Left ventricle myocardium superior (tissue), 1 donor: ENCODE measurements at regions not wholly inside any gene's neighbourhood (a gene's known extent, or its start where the extent isn't known, plus 50 kb on each side); places are given as distances from the start of the nearest gene placed in this dataset.
"Not testable (repeated sequence)": the region's sequence is repeated elsewhere in the genome, so short reads cannot be mapped to it uniquely, and the experiment has no call there.

Experiments
- ATAC-seq: fragments of 200-7000 bp; cut with Tn5 transposase; one replicate; pipeline ENCODE4 v1.9.1; 2020; ENCODE audit warnings: mild to moderate bottlenecking, moderate library complexity
- DNase-seq: peaks from one replicate; pipeline ENCODE4 v3.0.0-alpha.2; 2020
- intact Hi-C: fragments of 100-400 bp; cut with micrococcal nuclease; formaldehyde crosslinking; loops from one replicate; pipeline ENCODE4 v1.11.0; 2022
- donor health status: DM: no; HTN: yes; CAD: no; lungs with severe emphysema.

DNA sequence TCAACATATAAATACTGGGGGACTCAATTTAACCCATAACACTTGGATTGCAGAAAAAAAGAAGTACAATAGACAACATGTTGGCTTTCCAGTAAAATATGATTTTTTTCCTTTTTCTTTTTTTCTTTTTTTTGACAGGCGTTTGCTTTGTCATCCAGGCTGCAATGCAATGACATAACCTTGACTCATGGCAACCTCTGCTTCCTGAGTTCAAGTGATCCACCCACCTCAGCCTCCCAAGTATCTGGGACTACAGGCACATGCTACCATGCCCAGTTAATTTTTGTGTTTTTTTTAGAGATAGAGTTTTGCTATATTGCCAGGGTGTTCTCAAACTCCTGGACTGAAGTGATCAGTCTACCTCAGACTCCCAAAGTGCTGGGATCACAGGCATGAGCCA lies 1512.0 kb upstream of the PRMT6 start:
- DNase-seq (no peak), ATAC-seq (no peak)
- intact Hi-C loops = no loop called here

GRCh38 chr1:105556266-105556665 lies 1500.2 kb upstream of the PRMT6 start:
- ATAC-seq = no peak
- intact Hi-C loops = no loop called here
- no peak for DNase-seq

DNA sequence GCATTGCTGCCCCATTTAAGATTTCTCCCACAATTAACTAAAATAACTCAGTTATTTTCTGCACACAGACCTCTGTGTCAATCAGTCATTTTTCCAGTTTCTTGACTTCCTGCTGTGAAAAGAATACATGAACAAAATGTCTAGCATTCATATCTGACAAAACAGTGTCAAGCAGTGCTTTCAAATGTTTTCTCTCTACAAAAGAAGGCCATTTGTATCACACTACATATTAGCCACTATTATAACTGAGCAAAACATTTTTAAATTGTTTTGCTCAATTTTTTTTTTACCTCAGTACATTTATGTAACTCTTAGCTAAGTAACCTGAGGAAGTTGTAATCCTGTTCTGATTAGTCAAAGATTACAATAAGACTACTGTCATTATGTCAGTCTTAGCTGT lies 1498.5 kb upstream of the PRMT6 start:
- DNase-seq (no peak), ATAC-seq (no peak)
- intact Hi-C loops = no loop called here

DNA sequence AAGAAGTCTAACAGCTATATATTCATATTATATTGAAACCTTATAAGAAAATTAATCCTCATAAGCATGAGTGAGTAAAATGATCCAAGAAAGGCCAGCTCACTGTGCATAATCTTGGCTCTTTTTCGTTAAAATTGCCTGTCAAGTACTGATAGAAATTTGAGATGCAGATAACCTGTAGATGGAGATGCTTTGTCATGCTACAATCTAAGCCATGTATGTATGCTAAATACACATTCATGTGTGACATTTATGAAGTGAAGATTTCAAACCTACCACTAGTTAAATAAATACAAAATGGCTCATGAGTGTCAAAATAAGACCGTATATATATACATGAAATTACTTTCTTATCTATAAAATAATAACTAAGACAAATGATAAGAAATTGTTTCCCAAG lies 1491.5 kb upstream of the PRMT6 start:
- ATAC-seq (no peak), DNase-seq (no peak)
- intact Hi-C loops = no loop called here

DNA sequence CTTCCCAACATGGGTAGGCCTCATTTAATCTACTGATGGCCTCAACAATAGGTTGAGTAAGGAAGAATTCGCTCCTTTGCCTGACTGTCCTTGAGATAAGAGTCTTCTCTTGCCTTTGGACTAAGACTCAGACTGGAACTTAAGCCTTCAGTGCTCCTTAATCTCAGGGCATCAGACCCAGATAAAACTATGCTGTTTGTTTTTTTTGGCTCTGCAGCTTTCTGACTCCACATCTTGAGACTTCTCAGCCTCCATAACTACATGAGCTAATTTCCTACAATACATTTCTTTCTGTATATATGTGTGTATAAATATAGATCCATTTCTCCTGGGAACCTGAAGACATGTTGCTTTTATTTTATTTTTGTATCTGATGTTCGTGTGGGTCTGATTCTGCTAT lies 1470.7 kb upstream of the PRMT6 start:
- ATAC-seq = no peak
- no peak for DNase-seq
- intact Hi-C loops = no loop called here

DNA sequence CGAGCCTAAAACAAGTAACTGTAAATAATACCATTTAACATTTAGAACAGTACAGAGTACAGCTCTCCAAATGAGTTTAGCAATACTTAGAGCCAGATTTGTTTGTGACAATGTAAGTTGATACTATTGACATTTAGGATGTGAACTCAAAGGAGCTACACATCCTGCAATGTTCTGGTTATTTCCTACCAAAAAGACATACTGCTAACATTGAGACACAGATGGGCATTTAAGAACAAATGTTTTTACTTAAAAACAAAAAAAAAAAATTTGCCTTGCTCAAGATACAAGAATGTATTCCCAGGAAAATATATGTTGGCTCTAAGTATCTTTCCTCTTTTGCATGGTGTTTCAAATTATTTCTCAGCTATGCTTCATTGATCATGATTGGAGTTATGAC lies 1464.8 kb upstream of the PRMT6 start:
- ATAC-seq (no peak), DNase-seq (no peak)
- intact Hi-C loops = no loop called here

DNA sequence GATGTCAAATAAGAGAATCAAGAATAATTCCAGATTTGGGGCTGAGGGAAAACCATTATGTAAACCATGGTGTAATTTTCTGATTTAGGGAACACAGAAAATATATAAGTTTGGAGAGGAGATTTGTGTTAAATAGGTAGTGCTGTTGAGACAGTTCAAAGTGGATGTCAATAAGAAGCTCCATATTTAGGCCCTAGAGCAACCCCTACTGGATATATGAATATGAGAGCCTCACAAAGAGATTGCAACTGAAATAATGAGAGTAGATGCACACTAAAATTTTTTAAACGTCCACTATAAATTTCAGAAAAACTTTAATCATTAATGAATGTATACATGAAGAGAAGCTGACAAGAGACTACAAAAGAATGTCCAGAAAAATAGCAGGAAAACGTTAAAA lies 1447.8 kb upstream of the PRMT6 start:
- intact Hi-C loops = no loop called here
- ATAC-seq (no peak), DNase-seq (no peak)

GRCh38 chr1:105626276-105626987 lies 1430.0 kb upstream of the PRMT6 start:
- ATAC-seq = no peak
- no peak for DNase-seq
- intact Hi-C loops = no loop called here

- ATAC-seq, intact Hi-C loops, DNase-seq: not testable (repeated sequence)
Observed at GRCh38 chr1:105631153-105631744, 1425.2 kb upstream of the PRMT6 start.

DNA sequence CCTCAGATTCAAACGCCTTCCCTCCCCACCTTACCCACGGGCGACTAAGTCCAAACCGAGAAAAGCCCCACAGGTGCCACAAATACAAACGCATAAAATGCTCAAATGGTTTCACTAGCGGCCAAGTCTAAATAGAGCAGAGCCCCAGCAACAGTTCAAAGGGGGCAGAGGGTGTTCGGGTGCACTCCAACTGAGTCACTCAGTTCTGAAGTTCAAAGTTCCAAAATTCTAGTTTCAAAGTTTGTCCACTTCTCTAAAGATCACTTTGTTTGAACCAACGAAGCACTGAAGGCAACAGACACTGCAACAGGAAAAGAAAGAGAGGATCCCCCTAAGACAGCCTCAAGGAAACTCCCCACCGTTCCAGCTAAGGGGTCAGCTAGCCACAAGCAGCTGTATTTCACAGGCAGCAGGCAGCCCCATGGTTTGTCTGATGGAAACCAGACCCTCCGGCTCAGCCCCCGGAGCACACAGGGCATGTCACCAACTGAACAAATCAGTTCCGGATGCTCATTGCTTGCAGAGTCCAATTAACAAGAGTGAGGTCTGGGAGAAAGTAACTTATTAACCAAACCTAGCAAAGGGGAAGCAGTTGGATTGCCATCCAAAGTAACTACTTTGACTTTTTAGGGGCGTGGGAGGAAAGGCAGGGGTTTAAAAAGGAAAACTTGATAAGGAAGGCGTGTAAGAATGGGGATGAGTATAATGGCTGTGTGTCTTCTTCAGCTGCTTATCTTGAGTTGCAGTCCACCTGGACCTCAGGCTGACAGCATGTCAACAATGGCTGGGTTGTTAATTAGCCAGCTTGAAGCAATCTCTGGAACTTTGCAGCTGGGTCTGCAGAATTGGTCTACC lies 1423.9 kb upstream of the PRMT6 start:
- DNase-seq (no peak), ATAC-seq (no peak)
- intact Hi-C loops = no loop called here

DNA sequence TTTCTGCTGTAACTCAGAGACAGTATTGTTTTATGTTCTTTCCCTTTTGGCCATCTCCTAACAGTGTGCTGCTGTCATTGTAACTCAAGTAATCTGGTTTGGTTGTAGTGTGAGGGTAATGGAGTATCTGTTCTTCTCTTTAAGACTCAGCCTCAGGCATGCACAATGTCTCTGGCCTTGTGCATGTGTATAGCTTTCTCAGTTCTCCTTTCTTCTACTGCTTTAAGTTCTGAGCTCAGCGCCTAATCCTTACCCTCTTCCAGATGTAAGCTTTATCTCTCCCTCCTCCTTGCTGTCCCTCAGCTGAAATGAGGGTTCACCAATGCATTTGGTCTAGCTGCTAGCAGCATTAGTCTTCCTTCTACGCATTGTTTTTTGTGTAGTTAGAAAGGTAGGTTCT lies 1420.4 kb upstream of the PRMT6 start:
- intact Hi-C loops = no loop called here
- DNase-seq (no peak), ATAC-seq (no peak)

DNA sequence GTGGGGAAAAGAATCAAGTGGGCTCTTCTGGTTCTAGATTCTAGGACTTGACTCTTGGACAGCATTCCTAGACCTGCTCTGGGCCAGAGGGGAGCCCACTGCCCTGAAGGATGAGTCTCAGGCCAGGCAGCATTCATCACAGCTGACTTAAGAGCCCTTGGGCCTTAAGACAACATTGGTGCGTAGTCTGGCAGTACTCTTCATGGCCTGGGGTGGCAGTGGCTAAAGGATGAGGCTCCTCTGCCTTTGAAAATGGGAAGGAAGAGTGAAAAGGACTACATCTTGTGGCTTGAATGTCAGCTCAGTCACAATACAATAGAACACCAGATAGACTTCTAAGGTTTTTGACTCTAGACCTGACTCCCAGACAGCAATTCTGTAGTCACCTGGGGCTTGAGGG lies 1415.1 kb upstream of the PRMT6 start:
- ATAC-seq = no peak
- intact Hi-C loops = no loop called here

DNA sequence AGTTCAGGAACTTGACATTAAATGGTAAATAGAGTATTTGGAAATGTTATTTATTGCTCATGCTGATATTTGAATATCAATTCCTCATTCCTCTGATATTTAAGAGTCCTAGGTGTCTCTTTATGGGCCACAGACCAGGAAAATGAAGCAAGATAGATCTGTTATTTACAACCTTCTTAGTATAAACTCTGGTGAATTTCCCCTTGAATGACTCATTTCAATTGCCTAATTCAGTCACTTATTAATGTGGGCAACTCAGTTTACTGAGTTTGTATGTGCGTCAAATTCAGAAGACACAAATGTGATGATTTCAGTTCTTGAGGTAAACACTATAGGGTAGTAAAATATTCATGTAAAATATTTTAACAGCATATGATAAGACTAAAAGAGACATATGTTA lies 1404.4 kb upstream of the PRMT6 start:
- DNase-seq = no peak
- ATAC-seq = no peak
- intact Hi-C loops = no loop called here

More for the DNA sequence above, 1415.1 kb upstream of the PRMT6 start:
- no peak for DNase-seq

GRCh38 chr1:105655032-105655431 lies 1401.4 kb upstream of the PRMT6 start:
- intact Hi-C loops = no loop called here
- DNase-seq (no peak), ATAC-seq (no peak)

GRCh38 chr1:105664495-105664894 lies 1392.0 kb upstream of the PRMT6 start:
- DNase-seq (no peak), ATAC-seq (no peak)
- intact Hi-C loops = no loop called here

DNA sequence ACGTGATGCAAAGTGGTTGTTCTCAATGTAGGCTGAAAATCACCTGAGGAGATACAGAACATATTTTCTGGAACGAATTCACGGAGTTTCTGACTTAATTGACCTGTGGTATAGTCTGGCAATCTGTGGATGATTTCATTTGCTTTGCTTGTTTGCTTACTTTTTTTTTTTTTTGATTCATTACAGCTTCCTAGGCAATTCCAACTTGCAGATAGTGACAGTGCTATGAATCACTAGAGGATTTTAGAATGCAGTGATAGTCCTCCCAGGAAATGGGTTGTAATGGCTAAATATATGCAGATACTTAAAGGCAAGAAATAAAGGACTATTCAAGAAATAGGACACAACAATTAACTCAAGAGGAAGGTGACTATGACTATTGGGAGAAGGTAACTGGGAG lies 1378.1 kb upstream of the PRMT6 start:
- intact Hi-C loops = no loop called here
- ATAC-seq = no peak
- no peak for DNase-seq

DNA sequence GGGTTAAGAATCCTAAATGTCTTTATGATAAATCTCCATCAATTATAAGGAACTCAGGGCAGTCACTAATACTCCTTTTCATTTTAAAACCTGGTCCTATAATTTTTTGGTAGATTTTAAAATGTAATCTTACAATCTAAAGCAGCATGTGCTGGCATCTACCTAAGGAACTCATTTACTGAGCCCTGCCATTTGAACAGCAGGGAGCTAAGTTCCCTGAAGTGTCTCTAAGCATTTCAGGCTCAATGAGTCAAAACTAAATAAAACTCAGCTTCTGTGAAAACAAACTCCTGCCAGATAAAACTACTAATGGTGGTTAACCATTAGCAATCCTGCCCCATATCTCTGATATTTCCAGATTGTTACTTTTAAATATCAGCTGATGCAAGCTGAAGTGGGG lies 1371.8 kb upstream of the PRMT6 start:
- DNase-seq (no peak), ATAC-seq (no peak)
- intact Hi-C loops = no loop called here

- DNase-seq (peak; percentile 12), ATAC-seq (no peak)
- intact Hi-C loops = no loop called here
Observed at GRCh38 chr1:105686026-105686425, 1370.4 kb upstream of the PRMT6 start.

DNA sequence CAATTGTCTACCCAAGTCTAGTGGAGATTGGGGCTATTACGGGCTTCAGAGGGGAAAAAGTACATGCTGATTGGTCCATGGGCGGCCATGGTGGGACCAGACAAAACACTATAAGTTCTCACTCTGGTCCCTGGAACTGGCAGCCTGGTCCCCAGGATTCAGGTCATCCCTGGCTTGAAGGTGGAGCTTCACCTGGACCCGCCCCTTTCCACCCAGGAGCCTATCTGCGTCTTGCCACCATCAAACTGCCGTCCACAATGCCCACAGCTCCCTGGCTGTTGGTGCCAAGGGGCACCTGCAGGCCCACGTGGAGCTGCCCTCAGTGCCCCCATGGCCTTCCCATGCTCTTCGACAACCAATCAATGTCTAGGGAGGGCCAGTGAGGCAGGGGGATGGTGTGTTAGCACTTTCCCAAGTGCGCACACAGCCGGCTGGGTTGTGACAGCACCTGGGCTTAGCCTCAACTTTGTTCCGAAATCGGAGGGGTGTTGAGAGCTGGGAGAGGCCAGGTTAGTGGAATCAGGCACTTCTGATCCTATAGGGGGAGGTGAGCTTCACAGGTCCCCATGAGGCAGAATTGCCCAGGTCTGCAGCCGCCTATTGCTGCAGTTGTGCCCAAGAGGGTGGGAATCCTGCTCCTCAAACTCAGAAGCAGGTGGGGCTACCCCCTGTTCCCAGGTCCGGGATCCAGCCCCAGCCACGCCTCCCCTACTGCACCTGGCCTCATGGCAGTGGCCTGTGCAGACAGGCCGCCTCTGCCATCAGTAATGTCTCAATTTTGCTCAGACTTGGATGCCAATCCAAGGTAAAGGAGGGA lies 1369.4 kb upstream of the PRMT6 start:
- intact Hi-C loops = no loop called here
- no peak for ATAC-seq
- peak; percentile 13 for DNase-seq

DNA sequence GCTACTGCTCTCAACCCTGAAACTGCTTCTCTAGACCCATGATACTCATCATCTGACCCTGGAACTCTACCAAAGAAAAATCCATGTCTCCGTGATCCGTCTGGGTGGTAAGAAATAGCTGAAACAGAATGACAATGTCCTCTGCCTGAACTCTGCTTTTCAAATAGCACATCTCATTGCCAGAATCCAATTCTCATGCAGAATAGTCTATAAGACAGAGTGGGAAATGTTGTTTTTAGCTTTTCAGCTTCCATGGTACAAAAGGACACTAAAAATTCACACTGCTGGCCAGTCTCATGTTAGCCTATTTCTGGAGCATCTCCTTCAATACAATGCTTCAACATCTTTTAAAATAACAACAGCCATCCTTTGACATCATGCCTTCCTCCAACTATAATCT lies 1355.8 kb upstream of the PRMT6 start:
- DNase-seq = no peak
- ATAC-seq = no peak
- intact Hi-C loops = no loop called here
